Epithelial cell of esophagus (primary cell): ENCODE measurements at regions not wholly inside any gene's neighbourhood (a gene's known extent, or its start where the extent isn't known, plus 50 kb on each side); places are given as distances from the start of the nearest gene placed in this dataset.

Experiments
- DNase-seq: peaks from one replicate; pipeline ENCODE4 v3.0.0; 2010; ENCODE audit warnings: low read depth
- H3K4me3 ChIP-seq: 2 replicates; pipeline ENCODE4 v1.5.1; 2011; ENCODE audit warnings: mild to moderate bottlenecking, low read length, control low read depth
- TF ChIP-seq, protein P1 (sequence below): IDR thresholded peaks from 2 replicates; pipeline ENCODE4 v1.5.1; 2011; ENCODE audit warnings: low read depth, mild to moderate bottlenecking, low read length, control low read depth, inconsistent platforms; ENCODE audit not compliant: insufficient read depth; ENCODE audit errors: missing control alignments

- TF ChIP-seq, protein P1, sequence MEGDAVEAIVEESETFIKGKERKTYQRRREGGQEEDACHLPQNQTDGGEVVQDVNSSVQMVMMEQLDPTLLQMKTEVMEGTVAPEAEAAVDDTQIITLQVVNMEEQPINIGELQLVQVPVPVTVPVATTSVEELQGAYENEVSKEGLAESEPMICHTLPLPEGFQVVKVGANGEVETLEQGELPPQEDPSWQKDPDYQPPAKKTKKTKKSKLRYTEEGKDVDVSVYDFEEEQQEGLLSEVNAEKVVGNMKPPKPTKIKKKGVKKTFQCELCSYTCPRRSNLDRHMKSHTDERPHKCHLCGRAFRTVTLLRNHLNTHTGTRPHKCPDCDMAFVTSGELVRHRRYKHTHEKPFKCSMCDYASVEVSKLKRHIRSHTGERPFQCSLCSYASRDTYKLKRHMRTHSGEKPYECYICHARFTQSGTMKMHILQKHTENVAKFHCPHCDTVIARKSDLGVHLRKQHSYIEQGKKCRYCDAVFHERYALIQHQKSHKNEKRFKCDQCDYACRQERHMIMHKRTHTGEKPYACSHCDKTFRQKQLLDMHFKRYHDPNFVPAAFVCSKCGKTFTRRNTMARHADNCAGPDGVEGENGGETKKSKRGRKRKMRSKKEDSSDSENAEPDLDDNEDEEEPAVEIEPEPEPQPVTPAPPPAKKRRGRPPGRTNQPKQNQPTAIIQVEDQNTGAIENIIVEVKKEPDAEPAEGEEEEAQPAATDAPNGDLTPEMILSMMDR, result no peak
- no peak for DNase-seq
- no peak overlapping the region for H3K4me3 ChIP-seq
Observed at GRCh38 chr5:61596265-61596664, 264.2 kb downstream of the ZSWIM6 start.

- TF ChIP-seq, protein P1, result no peak
- DNase-seq, result no peak
- no peak overlapping the region for H3K4me3 ChIP-seq
Observed at GRCh38 chr5:61597684-61598083, 265.6 kb downstream of the ZSWIM6 start.

- TF ChIP-seq, protein P1, result no peak
- no peak overlapping the region for H3K4me3 ChIP-seq
- no peak for DNase-seq
Observed at GRCh38 chr5:61598126-61598525, 266.1 kb downstream of the ZSWIM6 start.

DNA sequence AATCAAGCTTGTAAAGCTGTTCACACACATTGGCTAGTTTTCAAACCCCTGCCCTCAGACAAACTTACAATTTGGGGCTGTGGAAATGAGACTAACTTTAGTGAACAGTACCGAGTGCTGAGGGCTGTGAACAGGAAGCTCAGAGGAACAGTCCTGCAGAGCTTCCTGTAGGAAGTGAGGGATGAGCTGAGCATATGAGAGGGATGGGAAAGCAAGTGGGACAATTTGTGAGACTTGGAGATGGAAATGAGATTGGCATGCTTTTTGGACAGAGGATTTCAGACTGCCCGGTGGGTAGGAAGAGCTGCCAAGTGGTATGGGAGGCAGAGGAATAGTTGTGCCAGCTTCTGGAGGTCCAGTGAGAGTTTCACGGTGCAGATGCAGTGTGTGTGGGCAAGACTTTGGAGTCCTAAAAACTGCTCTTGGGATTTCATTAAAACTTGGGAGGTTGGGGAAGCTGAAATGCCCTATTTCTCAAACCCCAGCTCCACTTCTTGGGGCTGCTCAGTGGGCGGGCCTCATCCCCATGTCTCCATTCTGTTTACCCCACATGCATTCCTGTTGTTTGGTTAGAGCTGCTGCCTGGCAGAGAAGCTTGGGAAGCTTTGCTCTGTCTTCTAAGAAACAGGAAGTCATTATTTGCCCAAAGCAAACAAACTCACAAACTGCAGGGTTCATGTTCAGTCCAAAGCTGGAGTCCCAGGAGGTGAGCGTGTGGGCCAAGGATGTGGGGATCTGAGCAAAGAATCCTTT, 267.5 kb downstream of the ZSWIM6 start:
- no peak overlapping the region for H3K4me3 ChIP-seq
- TF ChIP-seq, protein P1, result no peak
- DNase-seq, result peak; percentile 24

DNA sequence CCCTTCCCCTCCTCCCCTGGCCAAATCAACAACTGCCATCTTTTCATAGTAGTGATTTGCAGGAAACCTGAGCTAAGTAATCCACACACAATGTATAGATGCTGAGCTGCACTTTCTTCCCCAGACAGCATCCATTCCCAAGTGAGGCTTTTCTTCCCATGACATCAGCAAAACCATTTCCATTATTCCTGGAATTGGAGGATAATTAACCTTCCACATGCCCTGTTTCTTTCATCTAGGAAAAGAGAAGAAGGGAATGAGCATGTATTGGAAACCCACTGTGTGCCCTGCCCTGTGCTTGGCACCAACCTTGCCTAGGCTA, 268.0 kb downstream of the ZSWIM6 start:
- DNase-seq, result no peak
- H3K4me3 ChIP-seq, result no peak overlapping the region
- TF ChIP-seq, protein P1, result no peak

GRCh38 chr5:61600945-61601511, 269.0 kb downstream of the ZSWIM6 start:
- no peak overlapping the region for H3K4me3 ChIP-seq
- no peak for DNase-seq
- TF ChIP-seq, protein P1, result no peak

- TF ChIP-seq, protein P1, result no peak
- peak; percentile 39 for DNase-seq
- no peak overlapping the region for H3K4me3 ChIP-seq
Observed at GRCh38 chr5:61603211-61603908, 271.3 kb downstream of the ZSWIM6 start.
